ENCODE measurements at regions not wholly inside any gene's neighbourhood (a gene's known extent, or its start where the extent isn't known, plus 50 kb on each side); places are given as distances from the start of the nearest gene placed in this dataset.
"Not testable (repeated sequence)": the region's sequence is repeated elsewhere in the genome, so short reads cannot be mapped to it uniquely, and the experiment has no call there.

GRCh38 chr5:154598021-154598420, 120.0 kb upstream of the HAND1 start:
- ATAC-seq (no peak), DNase-seq (ENCODE audit: low read depth, low spot score) (no peak)
- Histone ChIP-seq H3K4me2 (ENCODE audit: low read length) (no peak overlapping the region), H3K4me1 (ENCODE audit: control insufficient read depth in 1 of 2, insufficient read depth in 2 of 2, low read length in 2 of 2) (no peaks in the 10 kb centered on the region), H3K36me3 (ENCODE audit: control insufficient read depth in 1 of 2, insufficient read depth in 2 of 2, low read length in 2 of 2) (no peaks in the 10 kb centered on the region), H3K9me3 (ENCODE audit: control insufficient read depth in 1 of 2, insufficient read depth in 1 of 2, low read depth in 1 of 2, low read length in 2 of 2) (no peaks in the 10 kb centered on the region), H3K9me2 (ENCODE audit: insufficient read depth) (no peaks in the 10 kb centered on the region), H2AFZ (ENCODE audit: low read depth, low read length, poor library complexity, severe bottlenecking) (no peak overlapping the region), H3K27me3 (ENCODE audit: insufficient read depth, low read length) (0 out of 2 replicates have a peak, but pooled peaks cover 4% of the 10 kb centered on the region), H3K9ac (ENCODE audit: low read length) (no peak overlapping the region), H3K79me2 (ENCODE audit: insufficient read depth, low read length) (no peaks in the 10 kb centered on the region), H4K20me1 (ENCODE audit: insufficient read depth) (no peaks in the 10 kb centered on the region), H3K27ac (ENCODE audit: low read depth, low read length) (no peak overlapping the region), H3K4me3 (replicated peaks in 1 of 2; ENCODE audit: low read depth in 1 of 2, low read length in 2 of 2) (no peak overlapping the region)
- RAD21 ChIA-PET (ENCODE audit: low non-redundant PET in 1 of 2, low total read pairs in 2 of 2, uncharacterized antibody in 2 of 2, unreplicated experiment in 2 of 2), result no interaction called here
- CTCF ChIA-PET, result interaction anchor here (1.2 kb wide), 1 partner anchor 77 kb away, joined by 3 read pairs; no protein-coding TSS in a partner anchor
- TF ChIP-seq ZFX (IDR thresholded peaks at IDR 0.05), result no peak
- BruUV-seq (replicated peaks), result no TSS peak
- POLR2A ChIA-PET, result no interaction called here
- intact Hi-C loops (cut with micrococcal nuclease), result no loop called here

DNA sequence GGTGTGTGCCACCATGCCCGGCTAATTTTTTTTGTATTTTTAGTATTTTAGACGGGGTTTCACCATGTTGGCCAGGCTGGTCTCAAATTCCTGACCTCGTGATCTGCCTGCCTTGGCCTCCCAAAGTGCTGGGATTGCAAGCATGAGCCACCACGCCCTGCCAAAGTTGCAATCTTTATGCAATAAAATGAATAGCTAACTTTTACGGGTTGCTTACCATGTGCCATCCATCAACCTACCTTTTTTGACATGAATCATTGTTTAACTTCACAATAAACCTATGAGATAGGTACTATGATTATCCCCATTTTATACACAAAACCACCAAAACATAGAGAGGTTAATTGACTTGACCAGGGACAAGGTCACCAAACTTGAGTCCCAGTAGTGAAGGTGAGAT, 118.8 kb upstream of the HAND1 start:
- CTCF ChIA-PET, result interaction anchor here (1.2 kb wide), 1 partner anchor 75 kb away, joined by 3 read pairs; no protein-coding TSS in a partner anchor
- H3K4me2 ChIP-seq (ENCODE audit: low read length); H3K4me1 ChIP-seq (ENCODE audit: control insufficient read depth in 1 of 2, insufficient read depth in 2 of 2, low read length in 2 of 2); H3K4me3 ChIP-seq (replicated peaks in 1 of 2; ENCODE audit: low read depth in 1 of 2, low read length in 2 of 2); H3K27me3 ChIP-seq (ENCODE audit: insufficient read depth, low read length); intact Hi-C loops (cut with micrococcal nuclease); H2AFZ ChIP-seq (ENCODE audit: low read depth, low read length, poor library complexity, severe bottlenecking); ATAC-seq; DNase-seq (ENCODE audit: low read depth, low spot score); H3K27ac ChIP-seq (ENCODE audit: low read depth, low read length); H3K79me2 ChIP-seq (ENCODE audit: insufficient read depth, low read length); H3K36me3 ChIP-seq (ENCODE audit: control insufficient read depth in 1 of 2, insufficient read depth in 2 of 2, low read length in 2 of 2); POLR2A ChIA-PET; H3K9me2 ChIP-seq (ENCODE audit: insufficient read depth); RAD21 ChIA-PET (ENCODE audit: low non-redundant PET in 1 of 2, low total read pairs in 2 of 2, uncharacterized antibody in 2 of 2, unreplicated experiment in 2 of 2); H3K9ac ChIP-seq (ENCODE audit: low read length); H4K20me1 ChIP-seq (ENCODE audit: insufficient read depth); BruUV-seq (replicated peaks); H3K9me3 ChIP-seq (ENCODE audit: control insufficient read depth in 1 of 2, insufficient read depth in 1 of 2, low read depth in 1 of 2, low read length in 2 of 2): not testable (repeated sequence)

DNA sequence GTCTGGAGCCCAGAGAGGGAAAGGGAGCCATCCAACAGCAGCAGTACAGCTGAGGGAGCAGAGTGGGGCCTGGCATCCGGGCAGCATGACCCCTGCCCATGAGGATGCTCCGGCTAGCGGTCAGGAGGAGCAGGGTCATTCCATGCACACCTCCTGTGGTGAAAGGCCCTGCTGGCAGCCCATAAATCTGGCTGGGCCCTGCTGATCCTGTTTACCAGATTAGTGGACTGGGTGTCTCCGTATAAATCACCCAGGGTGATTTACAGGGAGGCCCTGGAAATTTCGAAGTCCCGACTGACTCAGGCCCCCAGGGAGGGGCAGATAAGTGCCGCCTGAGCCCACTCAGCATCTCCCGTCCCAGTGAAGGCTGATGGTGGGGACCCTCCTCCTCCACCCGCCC, 117.6 kb upstream of the HAND1 start:
- BruUV-seq (replicated peaks), result no TSS peak
- RAD21 ChIA-PET (ENCODE audit: low non-redundant PET in 1 of 2, low total read pairs in 2 of 2, uncharacterized antibody in 2 of 2, unreplicated experiment in 2 of 2), result no interaction called here
- ATAC-seq (no peak), DNase-seq (ENCODE audit: low read depth, low spot score) (no peak)
- POLR2A ChIA-PET, result no interaction called here
- Histone ChIP-seq H3K27ac (ENCODE audit: low read depth, low read length) (no peak overlapping the region), H3K79me2 (ENCODE audit: insufficient read depth, low read length) (no peaks in the 10 kb centered on the region), H3K36me3 (ENCODE audit: control insufficient read depth in 1 of 2, insufficient read depth in 2 of 2, low read length in 2 of 2) (no peaks in the 10 kb centered on the region), H3K9me3 (ENCODE audit: control insufficient read depth in 1 of 2, insufficient read depth in 1 of 2, low read depth in 1 of 2, low read length in 2 of 2) (no peaks in the 10 kb centered on the region), H3K9ac (ENCODE audit: low read length) (no peak overlapping the region), H2AFZ (ENCODE audit: low read depth, low read length, poor library complexity, severe bottlenecking) (no peak overlapping the region), H3K4me1 (ENCODE audit: control insufficient read depth in 1 of 2, insufficient read depth in 2 of 2, low read length in 2 of 2) (no peaks in the 10 kb centered on the region), H3K27me3 (ENCODE audit: insufficient read depth, low read length) (0 out of 2 replicates have a peak, but pooled peaks cover 4% of the 10 kb centered on the region), H3K4me3 (replicated peaks in 1 of 2; ENCODE audit: low read depth in 1 of 2, low read length in 2 of 2) (no peak overlapping the region), H3K4me2 (ENCODE audit: low read length) (no peak overlapping the region), H4K20me1 (ENCODE audit: insufficient read depth) (no peaks in the 10 kb centered on the region), H3K9me2 (ENCODE audit: insufficient read depth) (no peaks in the 10 kb centered on the region)
- intact Hi-C loops (cut with micrococcal nuclease), result no loop called here
- CTCF ChIA-PET, result no interaction called here
- TF ChIP-seq EZH2phosphoT487 (IDR thresholded peaks at IDR 0.05; ENCODE audit: borderline replicate concordance), result no peak
- no peak for TF ChIP-seq CEBPB (IDR thresholded peaks at IDR 0.05; ENCODE audit: low read depth)
- TF ChIP-seq, protein P1, sequence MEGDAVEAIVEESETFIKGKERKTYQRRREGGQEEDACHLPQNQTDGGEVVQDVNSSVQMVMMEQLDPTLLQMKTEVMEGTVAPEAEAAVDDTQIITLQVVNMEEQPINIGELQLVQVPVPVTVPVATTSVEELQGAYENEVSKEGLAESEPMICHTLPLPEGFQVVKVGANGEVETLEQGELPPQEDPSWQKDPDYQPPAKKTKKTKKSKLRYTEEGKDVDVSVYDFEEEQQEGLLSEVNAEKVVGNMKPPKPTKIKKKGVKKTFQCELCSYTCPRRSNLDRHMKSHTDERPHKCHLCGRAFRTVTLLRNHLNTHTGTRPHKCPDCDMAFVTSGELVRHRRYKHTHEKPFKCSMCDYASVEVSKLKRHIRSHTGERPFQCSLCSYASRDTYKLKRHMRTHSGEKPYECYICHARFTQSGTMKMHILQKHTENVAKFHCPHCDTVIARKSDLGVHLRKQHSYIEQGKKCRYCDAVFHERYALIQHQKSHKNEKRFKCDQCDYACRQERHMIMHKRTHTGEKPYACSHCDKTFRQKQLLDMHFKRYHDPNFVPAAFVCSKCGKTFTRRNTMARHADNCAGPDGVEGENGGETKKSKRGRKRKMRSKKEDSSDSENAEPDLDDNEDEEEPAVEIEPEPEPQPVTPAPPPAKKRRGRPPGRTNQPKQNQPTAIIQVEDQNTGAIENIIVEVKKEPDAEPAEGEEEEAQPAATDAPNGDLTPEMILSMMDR (IDR thresholded peaks at IDR 0.05 in 2 of 3, conservative IDR thresholded peaks at IDR 0.05 in 1 of 3; ENCODE audit: borderline replicate concordance in 1 of 3, insufficient read depth in 1 of 3, low read depth in 2 of 3, low read length in 2 of 3), result no peak
- TF ChIP-seq, protein P2, sequence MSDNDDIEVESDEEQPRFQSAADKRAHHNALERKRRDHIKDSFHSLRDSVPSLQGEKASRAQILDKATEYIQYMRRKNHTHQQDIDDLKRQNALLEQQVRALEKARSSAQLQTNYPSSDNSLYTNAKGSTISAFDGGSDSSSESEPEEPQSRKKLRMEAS (IDR thresholded peaks at IDR 0.05), result no peak
